SU-DHL-6 (cell line): ENCODE measurements at regions not wholly inside any gene's neighbourhood (a gene's known extent, or its start where the extent isn't known, plus 50 kb on each side); places are given as distances from the start of the nearest gene placed in this dataset.

Source experiments
- CTCF ChIP-seq: fragments of 200-600 bp; sonication (generic); IDR thresholded peaks from one replicate; pipeline ENCODE4 v1.5.1; 2017; ENCODE audit warnings: antibody characterized with exemption, mild to moderate bottlenecking, low read length, moderate library complexity; ENCODE audit not compliant: insufficient read depth, poor library complexity, severe bottlenecking
- EZH2phosphoT487 ChIP-seq: fragments of 200-600 bp; sonication (generic), shearing (Covaris generic); conservative IDR thresholded peaks from 2 replicates; pipeline ENCODE4 v1.6.1; 2018; ENCODE audit warnings: mild to moderate bottlenecking, antibody characterized with exemption, low read length, moderate library complexity, mixed read lengths

- TF ChIP-seq EZH2phosphoT487 (no peak), CTCF (no peak)
These were observed 1371.1 kb upstream of the ACO1 start for GRCh38 chr9:31013371-31013770.
